HG03139 (cell line): ENCODE measurements at regions not wholly inside any gene's neighbourhood (a gene's known extent, or its start where the extent isn't known, plus 50 kb on each side); places are given as distances from the start of the nearest gene placed in this dataset.

ENCODE experiments used
- ATAC-seq: cut with Tn5 transposase; IDR thresholded peaks from one replicate; pipeline ENCODE4 v1.9.1; 2021; ENCODE audit not compliant: unreplicated experiment

GRCh38 chr1:208880433-208881100 is 636.4 kb upstream of the PLXNA2 start:
- no peak for ATAC-seq

GRCh38 chr1:208885060-208885459 is 640.9 kb upstream of the PLXNA2 start:
- no peak for ATAC-seq

GRCh38 chr1:208885650-208886049 is 641.5 kb upstream of the PLXNA2 start:
- no peak for ATAC-seq

GRCh38 chr1:208888376-208888775 is 644.2 kb upstream of the PLXNA2 start:
- no peak for ATAC-seq

- ATAC-seq: no peak
Observed at GRCh38 chr1:208892147-208892546, 648.0 kb upstream of the PLXNA2 start.

- no peak for ATAC-seq
Observed at GRCh38 chr1:208893251-208893650, 649.1 kb upstream of the PLXNA2 start.

GRCh38 chr1:208895181-208895580 is 651.0 kb upstream of the PLXNA2 start:
- no peak for ATAC-seq

- ATAC-seq: no peak
Observed at GRCh38 chr1:208895820-208896219, 651.6 kb upstream of the PLXNA2 start.

- no peak for ATAC-seq
Observed at GRCh38 chr1:208896768-208897167, 652.6 kb upstream of the PLXNA2 start.

GRCh38 chr1:208899438-208899837 is 655.3 kb upstream of the PLXNA2 start:
- ATAC-seq: no peak

GRCh38 chr1:208903251-208903905 is 659.2 kb upstream of the PLXNA2 start:
- ATAC-seq: no peak

GRCh38 chr1:208907790-208908189 is 663.6 kb upstream of the PLXNA2 start:
- ATAC-seq: no peak

- ATAC-seq: no peak
Observed at GRCh38 chr1:208909011-208909984, 665.1 kb upstream of the PLXNA2 start.

- ATAC-seq: no peak
Observed at GRCh38 chr1:208910161-208910560, 666.0 kb upstream of the PLXNA2 start.

GRCh38 chr1:208917281-208917680 is 666.2 kb upstream of the CAMK1G start:
- ATAC-seq: no peak

GRCh38 chr1:208917723-208918122 is 665.8 kb upstream of the CAMK1G start:
- ATAC-seq: no peak

GRCh38 chr1:208918160-208918559 is 665.4 kb upstream of the CAMK1G start:
- ATAC-seq: no peak

GRCh38 chr1:208919371-208919770 is 664.1 kb upstream of the CAMK1G start:
- no peak for ATAC-seq

GRCh38 chr1:208921259-208921658 is 662.3 kb upstream of the CAMK1G start:
- no peak for ATAC-seq

- ATAC-seq: no peak
Observed at GRCh38 chr1:208923456-208923855, 660.1 kb upstream of the CAMK1G start.

GRCh38 chr1:208923946-208924720 is 659.4 kb upstream of the CAMK1G start:
- no peak for ATAC-seq
